Fibroblast of peridontal ligament (primary cell): ENCODE measurements at regions not wholly inside any gene's neighbourhood (a gene's known extent, or its start where the extent isn't known, plus 50 kb on each side); places are given as distances from the start of the nearest gene placed in this dataset.

Source experiments
- DNase-seq: peaks from one replicate; pipeline ENCODE4 v3.0.0-alpha.2; 2010; ENCODE audit errors: extremely low read depth

- no peak for DNase-seq
Observed at GRCh38 chr6:71396410-71396801, 107.8 kb downstream of the OGFRL1 start.

GRCh38 chr6:71399279-71399678 is 110.7 kb downstream of the OGFRL1 start:
- no peak for DNase-seq

- DNase-seq = no peak
Observed at GRCh38 chr6:71400852-71401251, 112.2 kb downstream of the OGFRL1 start.

- DNase-seq = no peak
Observed at GRCh38 chr6:71402096-71402495, 113.5 kb downstream of the OGFRL1 start.

- no peak for DNase-seq
Observed at GRCh38 chr6:71403422-71404134, 115.0 kb downstream of the OGFRL1 start.

GRCh38 chr6:71404145-71404966 is 115.7 kb downstream of the OGFRL1 start:
- DNase-seq = peak; percentile 84

GRCh38 chr6:71404967-71405278 is 116.3 kb downstream of the OGFRL1 start:
- no peak for DNase-seq

- no peak for DNase-seq
Observed at GRCh38 chr6:71405416-71405815, 116.8 kb downstream of the OGFRL1 start.

GRCh38 chr6:71406865-71407860 is 118.6 kb downstream of the OGFRL1 start:
- DNase-seq = no peak

GRCh38 chr6:71408787-71409723 is 120.4 kb downstream of the OGFRL1 start:
- no peak for DNase-seq

- DNase-seq = no peak
Observed at GRCh38 chr6:71410164-71410566, 121.6 kb downstream of the OGFRL1 start.

GRCh38 chr6:71410681-71411080 is 122.1 kb downstream of the OGFRL1 start:
- DNase-seq = no peak

GRCh38 chr6:71411882-71412281 is 123.3 kb downstream of the OGFRL1 start:
- DNase-seq = no peak

- DNase-seq = peak; percentile 31
Observed at GRCh38 chr6:71412559-71413140, 124.0 kb downstream of the OGFRL1 start.

- no peak for DNase-seq
Observed at GRCh38 chr6:71414486-71414885, 125.9 kb downstream of the OGFRL1 start.

- DNase-seq = peak; percentile 44
Observed at GRCh38 chr6:71419217-71420094, 130.8 kb downstream of the OGFRL1 start.

- DNase-seq = peak; percentile 35
Observed at GRCh38 chr6:71420095-71420692, 131.6 kb downstream of the OGFRL1 start.

GRCh38 chr6:71420693-71421328 is 132.2 kb downstream of the OGFRL1 start:
- peak; percentile 95 for DNase-seq

- no peak for DNase-seq
Observed at GRCh38 chr6:71421611-71422010, 133.0 kb downstream of the OGFRL1 start.
